BLaER1 (cell line): ENCODE measurements at regions not wholly inside any gene's neighbourhood (a gene's known extent, or its start where the extent isn't known, plus 50 kb on each side); places are given as distances from the start of the nearest gene placed in this dataset.

Source experiments
- H3K27ac ChIP-seq: shearing (Covaris generic); formaldehyde crosslinking; 2 replicates; pipeline ENCODE4 v1.8.1; 2022
- H3K27me3 ChIP-seq: shearing (Covaris generic); formaldehyde crosslinking; 2 replicates; pipeline ENCODE4 v1.8.1; 2022
- H3K36me3 ChIP-seq: shearing (Covaris generic); formaldehyde crosslinking; 2 replicates; pipeline ENCODE4 v1.8.1; 2022
- H3K4me1 ChIP-seq: shearing (Covaris generic); formaldehyde crosslinking; 2 replicates; pipeline ENCODE4 v1.8.1; 2022
- H3K4me2 ChIP-seq: shearing (Covaris generic); formaldehyde crosslinking; 2 replicates; pipeline ENCODE4 v1.8.1; 2022
- H3K4me3 ChIP-seq: shearing (Covaris generic); formaldehyde crosslinking; 2 replicates; pipeline ENCODE4 v1.8.1; 2022
- H3K9ac ChIP-seq: shearing (Covaris generic); formaldehyde crosslinking; 2 replicates; pipeline ENCODE4 v1.8.1; 2022
- H3K9me3 ChIP-seq: shearing (Covaris generic); formaldehyde crosslinking; 2 replicates; pipeline ENCODE4 v1.8.1; 2022
- H4K20me1 ChIP-seq: shearing (Covaris generic); formaldehyde crosslinking; 2 replicates; pipeline ENCODE4 v1.8.1; 2022
- Cebpa-rat ChIP-seq: shearing (Covaris generic); IDR thresholded peaks from 2 replicates; pipeline ENCODE4 v1.8.1; 2022

- Histone ChIP-seq H3K4me3 (no peak overlapping the region), H4K20me1 (no peaks in the 10 kb centered on the region), H3K9ac (no peak overlapping the region), H3K4me1 (peaks cover 96% of the 10 kb centered on the region), H3K36me3 (no peaks in the 10 kb centered on the region), H3K27ac (no peak overlapping the region), H3K27me3 (no peaks in the 10 kb centered on the region), H3K4me2 (peak overlapping the region; percentile 88; the same call in 1 of the 2 replicates), H3K9me3 (no peaks in the 10 kb centered on the region)
- TF ChIP-seq Cebpa-rat: no peak
These were observed 198.1 kb upstream of the SGK1 start for GRCh38 chr6:134515986-134516385.

- H3K4me3 ChIP-seq: 0 out of 2 replicates have a peak overlapping the region, but pooled peaks have one; percentile 4
- H3K36me3 ChIP-seq: no peaks in the 10 kb centered on the region
- H3K9ac ChIP-seq: 0 out of 2 replicates have a peak overlapping the region, but pooled peaks have one; percentile 49
- no peak for TF ChIP-seq Cebpa-rat
- no peaks in the 10 kb centered on the region for H4K20me1 ChIP-seq
- peaks cover 7% of the 10 kb centered on the region; the same call in 1 of the 2 replicates for H3K9me3 ChIP-seq
- H3K27ac ChIP-seq: peak overlapping the region; percentile 78
- H3K27me3 ChIP-seq: no peaks in the 10 kb centered on the region
- H3K4me1 ChIP-seq: peaks cover 92% of the 10 kb centered on the region
- H3K4me2 ChIP-seq: peak overlapping the region; percentile 79
These were observed 195.1 kb upstream of the SGK1 start for GRCh38 chr6:134512981-134513391.

GRCh38 chr6:134511984-134512683 lies 194.2 kb upstream of the SGK1 start:
- Histone ChIP-seq H3K27ac (peak overlapping the region; percentile 78), H3K4me3 (no peak overlapping the region), H3K4me1 (peaks cover 83% of the 10 kb centered on the region), H3K36me3 (no peaks in the 10 kb centered on the region), H3K4me2 (peak overlapping the region; percentile 79), H3K9ac (peak overlapping the region; percentile 49; the same call in 1 of the 2 replicates), H3K27me3 (no peaks in the 10 kb centered on the region), H4K20me1 (no peaks in the 10 kb centered on the region), H3K9me3 (peaks cover 7% of the 10 kb centered on the region; the same call in 1 of the 2 replicates)
- no peak for TF ChIP-seq Cebpa-rat

DNA sequence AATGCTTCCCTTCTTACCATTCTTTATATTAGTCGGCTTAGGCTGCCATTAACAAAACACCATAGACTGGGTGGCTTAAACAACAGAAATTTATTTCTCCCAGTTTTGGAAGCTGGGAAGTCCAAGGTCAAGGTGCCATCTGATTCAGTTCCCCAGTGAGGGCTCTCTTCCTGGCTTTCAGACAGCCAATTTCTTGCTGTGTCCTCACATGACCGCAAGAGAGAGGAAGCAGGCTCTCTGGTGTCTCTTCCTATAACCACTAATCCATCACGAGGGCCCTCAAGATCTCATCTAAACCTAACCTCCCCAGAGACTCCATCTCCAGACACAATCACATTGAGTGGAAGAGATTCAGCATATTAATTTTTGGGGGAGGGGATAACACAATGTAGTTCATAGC lies 193.0 kb upstream of the SGK1 start:
- peak overlapping the region; percentile 79 for H3K4me2 ChIP-seq
- no peaks in the 10 kb centered on the region for H3K36me3 ChIP-seq
- H3K9me3 ChIP-seq: peaks cover 11% of the 10 kb centered on the region
- H3K4me1 ChIP-seq: peaks cover 71% of the 10 kb centered on the region
- peak overlapping the region; percentile 88 for H3K27ac ChIP-seq
- H4K20me1 ChIP-seq: no peaks in the 10 kb centered on the region
- H3K4me3 ChIP-seq: no peak overlapping the region; the same call in 1 of the 2 replicates
- TF ChIP-seq Cebpa-rat: no peak
- H3K27me3 ChIP-seq: no peaks in the 10 kb centered on the region
- H3K9ac ChIP-seq: peak overlapping the region; percentile 63; the same call in 1 of the 2 replicates

DNA sequence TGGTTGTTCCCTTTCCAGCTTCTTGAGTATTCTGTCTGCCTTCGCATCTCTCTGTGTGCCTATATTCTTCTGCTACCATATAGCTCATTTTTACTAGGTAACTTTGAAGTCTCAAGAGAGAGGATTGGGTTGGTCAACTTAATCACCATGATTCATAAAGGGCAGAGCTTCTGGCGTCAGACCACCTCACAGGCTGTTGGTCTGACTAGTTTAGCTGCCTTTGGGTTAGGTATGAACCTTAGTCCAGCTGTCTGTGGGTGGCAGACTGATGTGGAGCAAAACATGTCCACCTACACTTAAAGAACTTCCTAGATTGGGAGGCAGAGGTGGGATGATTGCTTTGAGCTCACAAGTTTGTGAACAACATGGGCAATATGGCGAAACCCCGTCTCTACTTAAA lies 192.2 kb upstream of the SGK1 start:
- Histone ChIP-seq H4K20me1 (no peaks in the 10 kb centered on the region), H3K9me3 (peaks cover 17% of the 10 kb centered on the region), H3K4me2 (peak overlapping the region; percentile 79), H3K36me3 (no peaks in the 10 kb centered on the region), H3K27ac (peak overlapping the region; percentile 88), H3K9ac (peak overlapping the region; percentile 63; the same call in 1 of the 2 replicates), H3K4me3 (no peak overlapping the region), H3K27me3 (no peaks in the 10 kb centered on the region), H3K4me1 (peaks cover 66% of the 10 kb centered on the region)
- no peak for TF ChIP-seq Cebpa-rat

GRCh38 chr6:134508862-134509498 lies 191.1 kb upstream of the SGK1 start:
- peaks cover 17% of the 10 kb centered on the region for H3K9me3 ChIP-seq
- peak overlapping the region; percentile 10; the same call in 1 of the 2 replicates for H3K4me2 ChIP-seq
- H3K9ac ChIP-seq: no peak overlapping the region
- no peaks in the 10 kb centered on the region for H3K27me3 ChIP-seq
- no peak for TF ChIP-seq Cebpa-rat
- no peak overlapping the region for H3K4me3 ChIP-seq
- H3K27ac ChIP-seq: 0 out of 2 replicates have a peak overlapping the region, but pooled peaks have one; percentile 27
- no peaks in the 10 kb centered on the region for H4K20me1 ChIP-seq
- H3K36me3 ChIP-seq: no peaks in the 10 kb centered on the region
- peaks cover 70% of the 10 kb centered on the region for H3K4me1 ChIP-seq

DNA sequence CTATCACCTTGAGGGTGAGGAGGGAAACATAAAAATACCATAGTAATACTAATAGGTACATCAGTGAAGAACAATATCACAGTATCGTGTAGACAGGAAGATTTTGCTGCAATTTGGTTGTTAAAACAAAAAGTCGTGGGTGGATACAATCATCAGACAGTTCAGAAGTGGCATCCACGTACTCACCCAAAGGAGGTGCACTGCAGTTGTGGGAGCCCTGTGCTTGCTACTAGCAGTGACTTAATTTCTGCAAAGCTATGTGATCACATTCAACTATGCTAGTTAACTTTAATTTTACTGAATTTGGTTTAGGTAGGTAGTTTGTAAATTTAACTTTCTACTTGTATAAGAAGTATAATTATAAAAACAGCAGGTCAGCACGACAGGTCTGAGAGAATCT lies 188.2 kb upstream of the SGK1 start:
- H3K4me1 ChIP-seq: peaks cover 70% of the 10 kb centered on the region
- no peak overlapping the region for H3K9ac ChIP-seq
- H3K27ac ChIP-seq: no peak overlapping the region
- no peak overlapping the region for H3K4me3 ChIP-seq
- no peaks in the 10 kb centered on the region for H4K20me1 ChIP-seq
- no peaks in the 10 kb centered on the region for H3K36me3 ChIP-seq
- no peak overlapping the region for H3K4me2 ChIP-seq
- TF ChIP-seq Cebpa-rat: no peak
- no peaks in the 10 kb centered on the region for H3K27me3 ChIP-seq
- H3K9me3 ChIP-seq: peaks cover 17% of the 10 kb centered on the region

GRCh38 chr6:134503585-134504281 lies 185.8 kb upstream of the SGK1 start:
- Histone ChIP-seq H3K4me3 (no peak overlapping the region), H3K36me3 (no peaks in the 10 kb centered on the region), H3K4me1 (peaks cover 58% of the 10 kb centered on the region), H3K4me2 (peak overlapping the region; percentile 80), H3K9me3 (peaks cover 15% of the 10 kb centered on the region), H3K27me3 (no peaks in the 10 kb centered on the region), H4K20me1 (no peaks in the 10 kb centered on the region), H3K27ac (peak overlapping the region; percentile 93), H3K9ac (peak overlapping the region; percentile 76; the same call in 1 of the 2 replicates)
- TF ChIP-seq Cebpa-rat: no peak

- Histone ChIP-seq H4K20me1 (no peaks in the 10 kb centered on the region), H3K4me2 (peak overlapping the region; percentile 80), H3K27me3 (no peaks in the 10 kb centered on the region)
These were observed 185.0 kb upstream of the SGK1 start for GRCh38 chr6:134502614-134503549.

More at GRCh38 chr6:134502614-134503549, 185.0 kb upstream of the SGK1 start:
- H3K4me1 ChIP-seq: peaks cover 53% of the 10 kb centered on the region
- H3K4me3 ChIP-seq: no peak overlapping the region
- H3K9me3 ChIP-seq: peaks cover 13% of the 10 kb centered on the region; the same call in 1 of the 2 replicates
- H3K36me3 ChIP-seq: no peaks in the 10 kb centered on the region
- no peak for TF ChIP-seq Cebpa-rat
- peak overlapping the region; percentile 93 for H3K27ac ChIP-seq
- H3K9ac ChIP-seq: peak overlapping the region; percentile 76
